HepG2 (cell line): ENCODE measurements at regions not wholly inside any gene's neighbourhood (a gene's known extent, or its start where the extent isn't known, plus 50 kb on each side); places are given as distances from the start of the nearest gene placed in this dataset.

ENCODE experiments used
- ATAC-seq: fragments of 200-7000 bp; cut with Tn5 transposase; 3 replicates; pipeline ENCODE4 v1.9.1; 2020; ENCODE audit warnings: mild to moderate bottlenecking, moderate library complexity
- BruUV-seq: library from RNA; stranded (reverse); fragments of 400-500 nt; replicated peaks from 2 replicates; lab custom pipeline; 2021; lab: Mats Ljungman, UMichigan
- CTCF ChIA-PET: fragments of 300-600 bp; formaldehyde crosslinking; extraction: SDS; loops from one replicate; lab custom pipeline; 2021; ENCODE audit warnings: low total read pairs, inconsistent platforms, low intra/inter-chr PET ratio; lab: Yijun Ruan, JAX
- POLR2A ChIA-PET: fragments of 350-600 bp; sonication (Branson Sonifier 250); formaldehyde crosslinking; loops from one replicate; lab custom pipeline; 2020; ENCODE audit warnings: antibody characterized with exemption, inconsistent platforms; lab: Yijun Ruan, JAX
- DNase-seq: peaks from one replicate; pipeline ENCODE4 v3.0.0-alpha.2; 2015; ENCODE audit warnings: low spot score
- FAIRE-seq: peaks from 3 replicates; lab custom pipeline; 2011; peaks lifted over from hg19 to GRCh38; lab: Jason Lieb, UNC
- H2AFZ ChIP-seq: one replicate; pipeline ENCODE4 v1.6.1; 2011; ENCODE audit warnings: low read length, inconsistent platforms
- H3K27ac ChIP-seq: fragments of 300-600 bp; 3 replicates; pipeline ENCODE4 v1.8.0; 2011; ENCODE audit warnings: mixed run types, mild to moderate bottlenecking, mixed read lengths, low read length, inconsistent platforms; ENCODE audit not compliant: insufficient read depth; ENCODE audit errors: extremely low read length
- H3K27me3 ChIP-seq, 2 experiments: fragments of 200-600 bp in 1 of 2; 2 replicates in 1 of 2; 3 replicates in 1 of 2; pipeline versions ENCODE4 v1.6.0 to v1.8.0; 2011; ENCODE audit warnings: low read length in 2 of 2, mild to moderate bottlenecking in 2 of 2, moderate library complexity in 2 of 2, inconsistent platforms in 1 of 2; ENCODE audit not compliant: insufficient read depth in 2 of 2, control insufficient read depth in 1 of 2
- H3K36me3 ChIP-seq, 2 experiments: fragments of 200-600 bp in 1 of 2; replicated peaks in 1 of 2; 2 replicates in 1 of 2; 3 replicates in 1 of 2; pipeline versions ENCODE4 v1.5.1 to v1.8.0; 2011; ENCODE audit warnings: low read length in 2 of 2, inconsistent platforms in 1 of 2; ENCODE audit not compliant: insufficient read depth in 2 of 2, control insufficient read depth in 1 of 2
- H3K4me1 ChIP-seq: 2 replicates; pipeline ENCODE4 v1.5.1; 2012; ENCODE audit warnings: low read length, inconsistent platforms; ENCODE audit not compliant: insufficient read depth
- H3K4me2 ChIP-seq: 2 replicates; pipeline ENCODE4 v1.6.0; 2011; ENCODE audit warnings: low read depth, low read length, inconsistent platforms
- H3K4me3 ChIP-seq, 3 experiments: fragments of 200-600 bp in 1 of 3; sonication (generic), shearing (Covaris generic) in 1 of 3; replicated peaks in 1 of 3; 2 replicates each; pipeline ENCODE4 v1.5.1; 2011 to 2016; ENCODE audit warnings: low read length in 3 of 3, inconsistent platforms in 2 of 3, low read depth in 2 of 3, mild to moderate bottlenecking in 2 of 3, control low read depth in 1 of 3, mixed read lengths in 1 of 3; ENCODE audit not compliant: insufficient read depth in 1 of 3
- H3K79me2 ChIP-seq: one replicate; pipeline ENCODE4 v1.6.1; 2011; ENCODE audit warnings: low read length, inconsistent platforms; ENCODE audit not compliant: insufficient read depth
- H3K9ac ChIP-seq: 2 replicates; pipeline ENCODE4 v1.6.0; 2011; ENCODE audit warnings: mild to moderate bottlenecking, low read depth, low read length, inconsistent platforms; ENCODE audit not compliant: insufficient read depth
- H3K9me3 ChIP-seq: 2 replicates; pipeline ENCODE4 v1.5.1; 2012; ENCODE audit warnings: mild to moderate bottlenecking, low read length
- H4K20me1 ChIP-seq: 2 replicates; pipeline ENCODE4 v1.6.0; 2011; ENCODE audit warnings: inconsistent platforms, mild to moderate bottlenecking, low read length, moderate library complexity; ENCODE audit not compliant: insufficient read depth
- CREB1 ChIP-seq, 2 experiments: fragments of 450-650 bp in 1 of 2; IDR thresholded peaks; 2 replicates each; pipeline ENCODE4 v1.6.1; 2016 to 2017; ENCODE audit warnings: control low read depth in 1 of 2, mild to moderate bottlenecking in 1 of 2, missing compliant biosample characterization in 1 of 2, missing genetic modification characterization in 1 of 2
- EED ChIP-seq: sonication (generic); formaldehyde crosslinking; IDR thresholded peaks from 2 replicates; pipeline ENCODE4 v1.5.0; 2020; ENCODE audit warnings: mild to moderate bottlenecking, missing genetic modification reagents
- HOXD1 ChIP-seq: sonication (generic); formaldehyde crosslinking; IDR thresholded peaks from 2 replicates; pipeline ENCODE4 v1.5.0; 2020; ENCODE audit warnings: missing genetic modification reagents
- SALL1 ChIP-seq: sonication (generic); formaldehyde crosslinking; IDR thresholded peaks from 2 replicates; pipeline ENCODE4 v1.8.0; 2022; ENCODE audit warnings: mild to moderate bottlenecking, missing genetic modification reagents
- SIX4 ChIP-seq: sonication (generic); formaldehyde crosslinking; IDR thresholded peaks from 2 replicates; pipeline ENCODE4 v1.4.0; 2020; ENCODE audit warnings: missing genetic modification reagents
- ZNF570 ChIP-seq: sonication (generic); formaldehyde crosslinking; IDR thresholded peaks from 2 replicates; pipeline ENCODE4 v1.4.0; 2020; ENCODE audit warnings: mild to moderate bottlenecking, missing genetic modification reagents, borderline replicate concordance
- ZNF775 ChIP-seq: sonication (generic); formaldehyde crosslinking; IDR thresholded peaks from 2 replicates; pipeline ENCODE4 v1.4.0; 2020; ENCODE audit warnings: missing genetic modification reagents, mild to moderate bottlenecking, moderate library complexity, borderline replicate concordance
- WGBS: methylation state at CpG from one replicate; pipeline ENCODE4 v1.1.6; 2017; ENCODE audit warnings: low lambda C conversion rate; 5-methylcytosine and 5-hydroxymethylcytosine counted together
- in situ Hi-C: cut with HindIII; loops from 2 replicates; pipeline ENCODE4 v1.10.0; 2017; ENCODE audit warnings: low pct_unique_long_range_greater_than_20kb; ENCODE audit not compliant: extremely low pct_ligation_motif_present
- intact Hi-C: fragments of 100-400 bp; cut with micrococcal nuclease; formaldehyde crosslinking; loops from one replicate; pipeline ENCODE4 v1.10.0; 2022; ENCODE audit not compliant: unreplicated experiment
- TF ChIP-seq, protein P1 (sequence below): sonication (generic); formaldehyde crosslinking; IDR thresholded peaks from 2 replicates; pipeline ENCODE4 v1.8.0; 2022; ENCODE audit warnings: mild to moderate bottlenecking, missing genetic modification reagents; ENCODE audit not compliant: insufficient replicate concordance

DNA sequence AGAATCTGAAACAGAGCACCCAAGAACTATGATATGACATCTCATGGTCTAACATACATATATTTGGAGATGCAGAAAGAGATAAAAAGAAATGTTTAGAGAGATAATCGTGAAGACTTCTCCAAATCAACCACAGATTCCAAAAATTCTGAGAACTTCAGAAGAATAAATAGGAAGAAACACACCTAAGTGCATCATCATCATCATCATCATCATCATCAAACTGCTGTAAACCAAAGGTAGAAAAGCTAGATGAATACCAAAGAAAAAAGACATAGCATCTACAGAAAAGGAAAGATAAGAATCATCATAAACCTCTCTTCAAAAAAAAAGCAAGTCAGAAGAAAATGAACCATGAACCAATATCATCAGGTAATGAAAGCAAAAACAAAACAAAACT is 124.2 kb downstream of the PPP1R3A start:
- Histone ChIP-seq H3K9me3 (no peaks in the 10 kb centered on the region), H3K27ac (no peak overlapping the region), H3K4me1 (no peaks in the 10 kb centered on the region), H3K36me3 (no peaks in the 10 kb centered on the region), H4K20me1 (no peaks in the 10 kb centered on the region), H2AFZ (no peak overlapping the region), H3K4me2 (no peak overlapping the region), H3K27me3 (no peaks in the 10 kb centered on the region), H3K79me2 (no peaks in the 10 kb centered on the region), H3K4me3 (no peak overlapping the region), H3K9ac (no peak overlapping the region)
- ChIA-PET CTCF (no interaction called here), POLR2A (no interaction called here)
- in situ Hi-C loops, result no loop called here
- BruUV-seq, result no TSS peak
- ATAC-seq, result no peak
- no peak for DNase-seq
- intact Hi-C loops, result no loop called here
- no peak for FAIRE-seq
- 0% methylated on average over 1 of the region's 1 CpG for WGBS
- TF ChIP-seq CREB1 (IDR thresholded peaks at IDR 0.05) (peak; percentile 57), CREB1 (CRISPR knock-in tag; IDR thresholded peaks at IDR 0.05) (no peak), ZNF775 (CRISPR knock-in tag) (no peak), ZNF570 (CRISPR knock-in tag) (no peak), SALL1 (CRISPR knock-in tag) (no peak)

GRCh38 chr7:113793171-113793570 is 125.6 kb downstream of the PPP1R3A start:
- POLR2A ChIA-PET, result no interaction called here
- Histone ChIP-seq H3K27me3 (no peaks in the 10 kb centered on the region; a peak in 1 of 5 replicates), H4K20me1 (no peaks in the 10 kb centered on the region)
- intact Hi-C loops, result no loop called here
- TF ChIP-seq HOXD1 (CRISPR knock-in tag) (no peak), SIX4 (CRISPR knock-in tag) (no peak), EED (CRISPR knock-in tag) (no peak)
- TF ChIP-seq, protein P1, sequence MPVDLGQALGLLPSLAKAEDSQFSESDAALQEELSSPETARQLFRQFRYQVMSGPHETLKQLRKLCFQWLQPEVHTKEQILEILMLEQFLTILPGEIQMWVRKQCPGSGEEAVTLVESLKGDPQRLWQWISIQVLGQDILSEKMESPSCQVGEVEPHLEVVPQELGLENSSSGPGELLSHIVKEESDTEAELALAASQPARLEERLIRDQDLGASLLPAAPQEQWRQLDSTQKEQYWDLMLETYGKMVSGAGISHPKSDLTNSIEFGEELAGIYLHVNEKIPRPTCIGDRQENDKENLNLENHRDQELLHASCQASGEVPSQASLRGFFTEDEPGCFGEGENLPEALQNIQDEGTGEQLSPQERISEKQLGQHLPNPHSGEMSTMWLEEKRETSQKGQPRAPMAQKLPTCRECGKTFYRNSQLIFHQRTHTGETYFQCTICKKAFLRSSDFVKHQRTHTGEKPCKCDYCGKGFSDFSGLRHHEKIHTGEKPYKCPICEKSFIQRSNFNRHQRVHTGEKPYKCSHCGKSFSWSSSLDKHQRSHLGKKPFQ (CRISPR knock-in tag), result no peak
- TF ChIP-seq, all 625 proteins: peak for 0
- 13% methylated on average over 3 of the region's 3 CpGs for WGBS
- no peak overlapping the region for H3K4me3 ChIP-seq
- no peak for DNase-seq
- BruUV-seq, result no TSS peak
- no peak overlapping the region for H3K4me2 ChIP-seq
- no peaks in the 10 kb centered on the region for H3K4me1 ChIP-seq
- H3K9ac ChIP-seq, result no peak overlapping the region
- CTCF ChIA-PET, result no interaction called here
- H2AFZ ChIP-seq, result no peak overlapping the region
- H3K36me3 ChIP-seq, result no peaks in the 10 kb centered on the region
- no peak overlapping the region for H3K27ac ChIP-seq
- no peak for ATAC-seq
- H3K9me3 ChIP-seq, result no peaks in the 10 kb centered on the region
- no peaks in the 10 kb centered on the region for H3K79me2 ChIP-seq
- in situ Hi-C loops, result no loop called here
- FAIRE-seq, result no peak
